ENCODE measurements at regions not wholly inside any gene's neighbourhood (a gene's known extent, or its start where the extent isn't known, plus 50 kb on each side); places are given as distances from the start of the nearest gene placed in this dataset.
A peak's percentile ranks its signal among the peaks of the same experiment; 100 is the strongest.

- Histone ChIP-seq H4K20me1 (ENCODE audit: insufficient read depth, low read length) (no peaks in the 10 kb centered on the region), H3K79me2 (ENCODE audit: insufficient read depth, low read length) (no peaks in the 10 kb centered on the region), H2AFZ (ENCODE audit: low read depth, low read length) (no peak overlapping the region), H3K27me3 (ENCODE audit: insufficient read depth, low read length) (no peaks in the 10 kb centered on the region), H3K9me3 (ENCODE audit: insufficient read depth, low read depth, low read length) (no peaks in the 10 kb centered on the region), H3K9ac (ENCODE audit: low read length) (no peak overlapping the region), H3K4me1 (ENCODE audit: insufficient read depth, low read length) (no peaks in the 10 kb centered on the region), H3K36me3 (ENCODE audit: insufficient read depth, low read length) (no peaks in the 10 kb centered on the region), H3K27ac (ENCODE audit: low read depth, low read length) (no peak overlapping the region), H3K4me2 (ENCODE audit: low read length) (no peak overlapping the region), H3K4me3 (ENCODE audit: insufficient read depth, low read depth, low read length) (no peak overlapping the region)
- DNase-seq (ENCODE audit: low read depth): no peak
- H3K4me1 Mint-ChIP-seq (ENCODE audit: low read depth, unreplicated experiment): no peaks in the 10 kb centered on the region
- peaks cover 3% of the 10 kb centered on the region for H3K27me3 Mint-ChIP-seq (ENCODE audit: low read depth, unreplicated experiment)
- H3K4me3 Mint-ChIP-seq (ENCODE audit: unreplicated experiment): no peak overlapping the region
- TF ChIP-seq EZH2 (IDR thresholded peaks at IDR 0.05; ENCODE audit: insufficient read depth, low read length): no peak
- peak; percentile 13 for TF ChIP-seq CTCF (IDR thresholded peaks at IDR 0.05; ENCODE audit: insufficient read depth, low read depth, low read length)
- FAIRE-seq: no peak
- no peak overlapping the region for H3K27ac Mint-ChIP-seq (ENCODE audit: unreplicated experiment)
- H3K36me3 Mint-ChIP-seq (ENCODE audit: low read depth, unreplicated experiment): no peaks in the 10 kb centered on the region
- H3K9me3 Mint-ChIP-seq (ENCODE audit: unreplicated experiment): no peaks in the 10 kb centered on the region
Observed at GRCh38 chr15:53869044-53869805, 109.0 kb upstream of the UNC13C start.

DNA sequence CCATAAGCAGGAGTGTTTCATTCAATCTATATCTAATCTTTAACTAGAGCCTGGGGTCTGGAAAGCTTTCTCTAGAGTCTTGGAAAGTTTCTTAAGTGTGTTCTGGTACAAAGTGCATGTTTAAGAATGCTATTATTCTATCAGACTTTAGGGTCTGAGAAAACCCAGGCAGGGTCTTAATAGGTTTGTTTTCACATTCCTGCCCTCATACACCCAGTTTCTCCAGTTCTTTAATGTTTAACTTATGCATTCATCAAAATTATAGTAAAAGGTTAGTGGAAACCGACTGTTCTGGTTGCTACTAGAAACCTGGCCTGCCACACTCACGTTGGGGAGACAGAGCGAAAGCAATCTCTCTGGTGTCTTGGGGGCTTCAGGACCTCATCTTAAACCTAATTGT, 102.9 kb upstream of the WDR72 start:
- no peak for TF ChIP-seq CTCF (IDR thresholded peaks at IDR 0.05; ENCODE audit: insufficient read depth, low read depth, low read length)
- TF ChIP-seq EZH2 (IDR thresholded peaks at IDR 0.05; ENCODE audit: insufficient read depth, low read length): no peak
- no peaks in the 10 kb centered on the region for H3K9me3 ChIP-seq (ENCODE audit: insufficient read depth, low read depth, low read length)
- no peak overlapping the region for H3K9ac ChIP-seq (ENCODE audit: low read length)
- H3K36me3 ChIP-seq (ENCODE audit: insufficient read depth, low read length): no peaks in the 10 kb centered on the region
- H3K27ac Mint-ChIP-seq (ENCODE audit: unreplicated experiment): no peak overlapping the region
- H3K4me1 ChIP-seq (ENCODE audit: insufficient read depth, low read length): no peaks in the 10 kb centered on the region
- H3K36me3 Mint-ChIP-seq (ENCODE audit: low read depth, unreplicated experiment): no peaks in the 10 kb centered on the region
- no peak overlapping the region for H2AFZ ChIP-seq (ENCODE audit: low read depth, low read length)
- no peak for DNase-seq (ENCODE audit: low read depth)
- no peaks in the 10 kb centered on the region for H3K4me1 Mint-ChIP-seq (ENCODE audit: low read depth, unreplicated experiment)
- H3K4me2 ChIP-seq (ENCODE audit: low read length): no peak overlapping the region
- FAIRE-seq: no peak
- no peaks in the 10 kb centered on the region for H3K27me3 ChIP-seq (ENCODE audit: insufficient read depth, low read length)
- H4K20me1 ChIP-seq (ENCODE audit: insufficient read depth, low read length): no peaks in the 10 kb centered on the region
- H3K4me3 Mint-ChIP-seq (ENCODE audit: unreplicated experiment): no peak overlapping the region
- H3K4me3 ChIP-seq (ENCODE audit: insufficient read depth, low read depth, low read length): no peak overlapping the region
- H3K79me2 ChIP-seq (ENCODE audit: insufficient read depth, low read length): no peaks in the 10 kb centered on the region
- H3K9me3 Mint-ChIP-seq (ENCODE audit: unreplicated experiment): no peaks in the 10 kb centered on the region
- no peaks in the 10 kb centered on the region for H3K27me3 Mint-ChIP-seq (ENCODE audit: low read depth, unreplicated experiment)
- H3K27ac ChIP-seq (ENCODE audit: low read depth, low read length): no peak overlapping the region

DNA sequence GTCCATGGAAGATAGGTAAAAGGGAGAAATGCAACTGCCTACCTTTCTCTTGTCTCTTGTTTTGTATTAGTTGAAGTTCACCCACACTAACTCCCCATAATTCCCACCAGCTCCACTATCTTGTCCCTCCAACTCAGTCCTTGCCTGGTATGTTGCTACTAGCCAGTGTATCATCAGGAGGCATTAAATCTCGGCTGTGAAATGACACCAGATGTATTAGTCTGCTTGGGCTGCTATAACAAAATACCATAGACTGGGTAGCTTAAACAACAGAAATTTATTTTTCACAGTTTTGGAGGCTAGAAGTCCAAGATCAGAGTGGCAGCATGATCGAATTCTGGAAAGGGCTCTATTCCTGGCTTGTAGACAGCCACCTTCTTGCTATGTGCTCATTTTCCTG, 102.3 kb upstream of the WDR72 start:
- H3K9ac ChIP-seq (ENCODE audit: low read length): no peak overlapping the region
- no peaks in the 10 kb centered on the region for H3K9me3 ChIP-seq (ENCODE audit: insufficient read depth, low read depth, low read length)
- DNase-seq (ENCODE audit: low read depth) (no peak), FAIRE-seq (no peak)
- Mint-ChIP-seq H3K36me3 (ENCODE audit: low read depth, unreplicated experiment) (no peaks in the 10 kb centered on the region), H3K4me1 (ENCODE audit: low read depth, unreplicated experiment) (no peaks in the 10 kb centered on the region), H3K4me3 (ENCODE audit: unreplicated experiment) (no peak overlapping the region), H3K27ac (ENCODE audit: unreplicated experiment) (no peak overlapping the region), H3K9me3 (ENCODE audit: unreplicated experiment) (no peaks in the 10 kb centered on the region), H3K27me3 (ENCODE audit: low read depth, unreplicated experiment) (no peaks in the 10 kb centered on the region)
- no peaks in the 10 kb centered on the region for H3K4me1 ChIP-seq (ENCODE audit: insufficient read depth, low read length)
- no peak for TF ChIP-seq CTCF (IDR thresholded peaks at IDR 0.05; ENCODE audit: insufficient read depth, low read depth, low read length)
- TF ChIP-seq EZH2 (IDR thresholded peaks at IDR 0.05; ENCODE audit: insufficient read depth, low read length): no peak
- H3K27ac ChIP-seq (ENCODE audit: low read depth, low read length): no peak overlapping the region
- H3K79me2 ChIP-seq (ENCODE audit: insufficient read depth, low read length): no peaks in the 10 kb centered on the region
- H3K27me3 ChIP-seq (ENCODE audit: insufficient read depth, low read length): no peaks in the 10 kb centered on the region
- no peak overlapping the region for H3K4me2 ChIP-seq (ENCODE audit: low read length)
- H4K20me1 ChIP-seq (ENCODE audit: insufficient read depth, low read length): no peaks in the 10 kb centered on the region
- H2AFZ ChIP-seq (ENCODE audit: low read depth, low read length): no peak overlapping the region
- H3K36me3 ChIP-seq (ENCODE audit: insufficient read depth, low read length): no peaks in the 10 kb centered on the region
- H3K4me3 ChIP-seq (ENCODE audit: insufficient read depth, low read depth, low read length): no peak overlapping the region

Data from astrocyte (in vitro differentiated cells and primary cell).